ENCODE measurements at regions not wholly inside any gene's neighbourhood (a gene's known extent, or its start where the extent isn't known, plus 50 kb on each side); places are given as distances from the start of the nearest gene placed in this dataset.
A peak's percentile ranks its signal among the peaks of the same experiment; 100 is the strongest.
"Not testable (repeated sequence)": the region's sequence is repeated elsewhere in the genome, so short reads cannot be mapped to it uniquely, and the experiment has no call there.

GRCh38 chr20:2203436-2203835 is 92.4 kb upstream of the TGM3 start:
- DNase-seq, result no peak

DNA sequence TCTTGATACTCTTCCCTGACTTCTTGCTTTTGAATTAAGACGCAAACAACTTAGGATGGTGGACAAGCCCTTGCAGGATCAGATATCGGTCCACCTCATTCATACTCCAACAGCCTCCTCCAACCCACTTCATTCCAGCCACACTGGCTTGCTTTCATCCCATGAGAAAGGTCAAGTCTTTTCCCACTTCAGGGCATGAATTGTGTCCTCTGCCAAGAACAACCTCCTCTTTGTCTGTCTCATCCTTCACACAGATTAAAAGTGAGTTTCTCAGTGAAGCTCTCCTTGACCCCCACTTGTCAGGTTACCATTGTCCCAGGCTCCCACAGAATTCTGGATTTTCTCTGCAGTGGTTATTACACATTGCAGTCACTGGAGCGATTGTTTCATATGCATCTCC is 91.8 kb upstream of the TGM3 start:
- DNase-seq, result no peak

- DNase-seq, result peak; percentile 69
These were observed 88.6 kb upstream of the TGM3 start for GRCh38 chr20:2206957-2207769.

- no peak for DNase-seq
These were observed 88.1 kb upstream of the TGM3 start for GRCh38 chr20:2207770-2208097.

- no peak for DNase-seq
These were observed 86.9 kb upstream of the TGM3 start for GRCh38 chr20:2208897-2209296.

DNA sequence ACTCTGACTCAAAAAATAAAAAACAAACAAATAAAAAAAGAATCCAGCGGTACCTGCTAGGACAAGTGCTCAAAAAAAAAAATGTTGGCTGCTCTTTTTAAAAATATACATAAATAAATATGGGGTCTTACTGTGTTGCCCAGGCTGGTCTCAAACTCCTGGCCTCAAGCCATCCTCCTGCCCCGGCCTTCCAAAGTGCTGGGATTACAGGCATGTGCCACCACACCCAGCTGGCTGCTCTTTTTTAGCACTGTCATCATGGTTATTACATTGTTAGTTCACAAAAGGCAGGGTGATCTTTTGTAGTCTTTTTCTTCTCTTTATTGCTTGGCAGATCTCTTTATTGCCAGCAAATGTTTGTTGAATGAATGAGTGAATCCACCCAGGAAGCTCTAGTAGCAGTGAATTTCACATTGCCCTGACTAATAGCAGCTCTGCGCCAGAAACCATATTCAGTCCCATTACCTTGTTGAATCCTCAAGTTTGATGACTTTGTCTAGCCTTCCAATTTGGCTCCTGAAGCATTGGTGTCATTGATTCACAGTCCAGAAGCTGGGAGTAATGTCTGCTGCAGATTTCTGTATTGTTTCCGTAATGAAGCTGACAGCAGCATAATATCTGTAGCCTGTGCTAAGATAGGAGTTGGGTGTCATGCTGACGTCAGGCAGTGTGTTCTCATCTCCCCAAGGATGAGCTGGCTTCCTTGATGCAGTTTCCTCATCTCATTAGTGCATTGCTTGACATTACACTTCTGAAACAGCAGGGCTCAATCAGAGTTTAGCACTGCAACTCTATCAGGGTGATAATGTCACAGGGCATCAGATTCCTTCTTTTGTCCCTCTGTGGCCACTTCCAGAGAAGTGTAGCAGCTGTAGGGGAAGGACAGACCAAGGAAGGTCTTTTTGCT is 84.9 kb upstream of the TGM3 start:
- no peak for DNase-seq

DNA sequence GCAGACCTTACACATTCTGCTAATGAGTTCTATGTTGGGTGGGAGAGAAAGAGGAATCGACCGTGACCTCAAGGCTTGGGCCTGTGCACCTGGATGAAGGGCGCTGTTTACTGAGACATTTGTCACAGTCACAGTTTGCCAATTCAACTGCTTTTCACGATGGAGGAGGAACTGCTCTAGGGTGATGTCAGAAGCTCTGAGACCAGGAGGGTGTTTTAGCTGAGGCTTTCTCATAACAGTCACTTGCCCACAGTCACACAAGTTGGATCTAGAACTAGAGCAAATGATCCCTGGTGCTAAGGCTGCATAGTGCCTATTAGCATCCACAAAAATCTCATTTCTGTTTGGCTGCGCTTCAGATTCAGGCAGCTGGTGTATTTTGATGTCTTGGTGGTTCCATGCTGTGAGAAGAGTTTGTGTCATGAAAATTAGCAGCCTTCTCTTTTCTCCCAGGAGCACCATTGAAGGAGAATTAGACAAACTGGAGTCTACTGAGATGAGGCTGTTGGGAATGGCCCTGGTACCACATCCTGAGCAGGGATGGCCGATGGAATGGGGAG is 83.3 kb upstream of the TGM3 start:
- no peak for DNase-seq

- DNase-seq, result no peak
These were observed 82.4 kb upstream of the TGM3 start for GRCh38 chr20:2213401-2213800.

DNA sequence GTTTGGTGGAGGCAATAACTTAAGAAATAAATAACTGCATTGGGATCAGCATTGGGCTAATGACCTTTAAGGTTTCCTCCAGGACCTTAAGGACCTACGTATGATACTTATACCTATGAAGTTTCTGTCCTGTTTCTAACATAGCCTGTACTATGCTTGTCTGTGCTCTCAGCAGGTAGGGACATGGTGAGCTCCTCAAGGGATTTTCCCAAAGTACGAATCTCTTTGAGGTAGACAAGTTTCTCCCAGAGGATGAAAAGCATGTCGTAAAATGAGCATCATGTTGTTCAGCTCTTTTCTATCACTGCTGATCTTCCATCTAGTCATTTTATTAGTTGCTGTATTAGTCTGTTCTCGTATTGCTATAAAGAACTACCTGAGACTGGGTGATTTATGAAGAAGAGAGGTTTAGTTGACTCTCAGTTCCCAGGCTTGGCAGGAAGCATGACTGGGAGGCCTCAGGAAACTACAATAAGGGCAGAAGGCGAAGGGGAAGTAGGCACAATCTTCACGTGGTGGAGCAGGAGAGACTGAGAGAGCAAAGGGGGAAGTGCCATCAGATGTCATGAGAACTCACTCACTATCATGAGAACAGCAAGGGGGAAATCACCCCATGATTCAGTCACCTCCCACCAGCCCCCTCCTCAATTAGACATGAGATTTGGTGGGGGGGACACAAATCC is 77.8 kb upstream of the TGM3 start:
- no peak for DNase-seq

- no peak for DNase-seq
These were observed 76.3 kb upstream of the TGM3 start for GRCh38 chr20:2219481-2220006.

- no peak for DNase-seq
These were observed 75.5 kb upstream of the TGM3 start for GRCh38 chr20:2220298-2220697.

DNA sequence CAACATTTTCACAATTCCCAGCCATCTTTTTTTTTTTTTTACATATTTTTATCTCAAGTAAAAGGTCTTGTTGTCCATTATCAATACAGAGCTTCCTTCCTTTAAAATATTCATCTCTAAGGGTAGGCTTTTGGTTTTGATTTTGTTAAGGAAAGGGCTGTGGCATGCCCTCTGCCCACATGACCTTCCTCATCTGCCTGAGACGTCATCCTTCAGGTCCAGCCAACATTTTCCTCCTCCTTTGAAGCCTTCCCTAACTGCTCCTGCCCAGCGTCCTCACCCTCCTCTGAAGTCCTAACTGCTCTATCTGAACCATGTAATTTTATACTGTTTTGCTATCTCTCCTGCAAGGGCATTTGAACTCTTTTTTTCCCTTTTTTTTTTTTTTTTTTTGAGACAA is 73.9 kb upstream of the TGM3 start:
- no peak for DNase-seq

DNA sequence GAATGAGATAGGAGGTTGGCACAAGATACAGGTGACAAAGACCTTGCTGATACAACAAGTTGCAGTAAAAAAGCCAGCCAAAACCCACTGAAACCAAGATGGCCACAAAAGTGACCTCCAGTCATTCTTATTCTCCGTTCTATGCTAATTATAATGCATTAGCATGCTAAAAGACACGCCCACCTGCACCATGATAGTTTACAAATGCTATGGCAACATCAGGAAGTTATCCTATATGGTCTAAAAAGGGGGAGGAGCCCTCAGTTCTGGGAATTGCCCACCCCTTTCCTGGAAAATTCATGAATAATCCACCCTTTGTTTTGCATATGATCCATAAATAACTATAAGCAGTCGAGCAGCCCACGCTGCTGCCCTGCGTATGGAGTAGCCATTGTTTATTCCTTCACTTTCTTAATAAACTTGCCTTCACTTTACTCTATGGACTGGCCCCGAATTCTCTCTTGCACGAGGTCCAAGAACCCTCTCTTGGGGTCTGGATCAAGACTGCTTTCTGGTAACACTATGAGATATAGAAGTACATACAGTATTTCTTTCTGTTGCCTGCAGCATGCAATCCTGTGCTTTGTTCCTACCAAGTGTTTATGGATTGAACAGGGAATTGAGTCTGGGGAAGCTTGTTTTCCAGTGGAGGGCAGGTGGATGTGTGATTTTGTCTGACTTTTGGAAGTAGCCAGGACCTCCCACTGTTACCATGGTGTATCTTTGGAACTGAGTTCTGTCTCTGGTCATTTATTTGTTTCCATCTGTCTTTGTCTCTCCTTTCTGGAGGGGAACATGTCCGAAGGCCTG is 72.0 kb upstream of the TGM3 start:
- no peak for DNase-seq

- DNase-seq, result no peak
These were observed 71.5 kb upstream of the TGM3 start for GRCh38 chr20:2224368-2224639.

GRCh38 chr20:2227285-2227684 is 68.5 kb upstream of the TGM3 start:
- not testable (repeated sequence) for DNase-seq

- no peak for DNase-seq
These were observed 67.9 kb upstream of the TGM3 start for GRCh38 chr20:2227861-2228260.

GRCh38 chr20:2228926-2229325 is 66.9 kb upstream of the TGM3 start:
- DNase-seq, result no peak

GRCh38 chr20:2230726-2231488 is 64.9 kb upstream of the TGM3 start:
- DNase-seq, result no peak

GRCh38 chr20:2231701-2232100 is 64.1 kb upstream of the TGM3 start:
- DNase-seq, result no peak

- peak; percentile 55 for DNase-seq
These were observed 61.1 kb upstream of the TGM3 start for GRCh38 chr20:2234598-2235191.

GRCh38 chr20:2236256-2236655 is 59.5 kb upstream of the TGM3 start:
- no peak for DNase-seq
